Keratinocyte (primary cell): ENCODE measurements at regions not wholly inside any gene's neighbourhood (a gene's known extent, or its start where the extent isn't known, plus 50 kb on each side); places are given as distances from the start of the nearest gene placed in this dataset.

ENCODE experiments used
- DNase-seq: peaks from one replicate; pipeline ENCODE4 v3.0.0-alpha.2; 2011; ENCODE audit warnings: low read depth, missing footprints, low spot score
- FAIRE-seq: peaks from 2 replicates; lab custom pipeline; 2011; peaks lifted over from hg19 to GRCh38; lab: Jason Lieb, UNC
- H2AFZ ChIP-seq: 2 replicates; pipeline ENCODE4 v1.6.0; 2012; ENCODE audit warnings: low read length, control low read depth, inconsistent platforms; ENCODE audit not compliant: control insufficient read depth
- H3K27ac ChIP-seq: 2 replicates; pipeline ENCODE4 v1.5.1; 2011; ENCODE audit warnings: low read length; ENCODE audit not compliant: control insufficient read depth, insufficient read depth
- H3K27me3 ChIP-seq: 3 replicates; pipeline ENCODE4 v1.6.0; 2011; ENCODE audit warnings: low read length; ENCODE audit not compliant: control insufficient read depth, insufficient read depth; ENCODE audit errors: extremely low read depth
- H3K36me3 ChIP-seq, 2 experiments: 2 replicates in 1 of 2; 3 replicates in 1 of 2; pipeline ENCODE4 v1.5.1; 2011; ENCODE audit warnings: low read length in 2 of 2, mild to moderate bottlenecking in 1 of 2; ENCODE audit not compliant: control insufficient read depth in 2 of 2, insufficient read depth in 2 of 2; ENCODE audit errors: extremely low read depth in 1 of 2
- H3K4me1 ChIP-seq: 3 replicates; pipeline ENCODE4 v1.5.1; 2011; ENCODE audit warnings: low read length; ENCODE audit not compliant: control insufficient read depth, insufficient read depth; ENCODE audit errors: extremely low read depth
- H3K4me2 ChIP-seq: 3 replicates; pipeline ENCODE4 v1.6.0; 2011; ENCODE audit warnings: low read depth, low read length; ENCODE audit not compliant: control insufficient read depth, insufficient read depth; ENCODE audit errors: extremely low read depth
- H3K4me3 ChIP-seq, 3 experiments: fragments of 200-600 bp in 1 of 3; sonication (generic) in 1 of 3; 2 replicates in 2 of 3; 3 replicates in 1 of 3; pipeline ENCODE4 v1.5.1; 2011 to 2016; ENCODE audit warnings: low read length in 3 of 3, mild to moderate bottlenecking in 3 of 3, control low read depth in 2 of 3, inconsistent platforms in 1 of 3, low read depth in 1 of 3, mixed read lengths in 1 of 3, mixed run types in 1 of 3, moderate library complexity in 1 of 3; ENCODE audit not compliant: control insufficient read depth in 2 of 3, insufficient read depth in 2 of 3; ENCODE audit errors: extremely low read depth in 1 of 3
- H3K79me2 ChIP-seq: 2 replicates; pipeline ENCODE4 v1.6.0; 2012; ENCODE audit warnings: low read length; ENCODE audit not compliant: control insufficient read depth, insufficient read depth
- H3K9ac ChIP-seq: 3 replicates; pipeline ENCODE4 v1.6.0; 2011; ENCODE audit warnings: low read length; ENCODE audit not compliant: control insufficient read depth, insufficient read depth; ENCODE audit errors: extremely low read depth
- H3K9me1 ChIP-seq: 3 replicates; pipeline ENCODE4 v1.6.0; 2011; ENCODE audit warnings: low read length; ENCODE audit not compliant: control insufficient read depth, insufficient read depth; ENCODE audit errors: extremely low read depth
- H3K9me3 ChIP-seq: 2 replicates; pipeline ENCODE4 v1.5.1; 2012; ENCODE audit warnings: low read depth, low read length; ENCODE audit not compliant: control insufficient read depth
- H4K20me1 ChIP-seq: 3 replicates; pipeline ENCODE4 v1.6.0; 2011; ENCODE audit warnings: low read length; ENCODE audit not compliant: control insufficient read depth, insufficient read depth; ENCODE audit errors: extremely low read depth
- CTCF ChIP-seq, 3 experiments: IDR thresholded peaks in 1 of 3; conservative IDR thresholded peaks in 1 of 3; optimal IDR thresholded peaks in 1 of 3; 2 replicates in 2 of 3; 3 replicates in 1 of 3; pipeline versions ENCODE3 to v1.5.1; 2011; ENCODE audit warnings: low read length in 3 of 3, mild to moderate bottlenecking in 3 of 3, moderate library complexity in 2 of 3, control low read depth in 1 of 3, inconsistent platforms in 1 of 3; ENCODE audit not compliant: insufficient read depth in 2 of 3; ENCODE audit errors: extremely low read depth in 1 of 3
- EZH2 ChIP-seq: IDR thresholded peaks from one replicate; pipeline ENCODE4 v1.6.1; 2012; ENCODE audit warnings: inconsistent platforms, mild to moderate bottlenecking, low read length, moderate library complexity
- dilution Hi-C: fragments of 300-500 bp; cut with MboI; formaldehyde crosslinking; loops from one replicate; pipeline ENCODE4 v1.7.0; 2020; ENCODE audit warnings: low sequenced_read_pairs; ENCODE audit not compliant: extremely low pct_ligation_motif_present

- TF ChIP-seq EZH2 (no peak), CTCF (optimal IDR thresholded peaks at IDR 0.05 in 1 of 3, IDR thresholded peaks at IDR 0.05 in 1 of 3, conservative IDR thresholded peaks at IDR 0.05 in 1 of 3; ENCODE audit: extremely low read depth in 1 of 3, insufficient read depth in 2 of 3, low read length in 3 of 3) (no peak)
- FAIRE-seq: no peak
- H3K36me3 ChIP-seq: no peaks in the 10 kb centered on the region
- peaks cover 18% of the 10 kb centered on the region for H3K4me1 ChIP-seq
- H3K9ac ChIP-seq: no peak overlapping the region
- no peak overlapping the region for H3K27ac ChIP-seq
- H3K4me3 ChIP-seq: no peak overlapping the region
- no peaks in the 10 kb centered on the region for H3K9me1 ChIP-seq
- no peak overlapping the region for H3K4me2 ChIP-seq
- dilution Hi-C loops: no loop called here
- H2AFZ ChIP-seq: no peak overlapping the region
- no peaks in the 10 kb centered on the region for H3K27me3 ChIP-seq
- H4K20me1 ChIP-seq: no peaks in the 10 kb centered on the region
- no peak for DNase-seq
- H3K9me3 ChIP-seq: no peaks in the 10 kb centered on the region
- H3K79me2 ChIP-seq: no peaks in the 10 kb centered on the region
These were observed 138.9 kb upstream of the IRX4 start for GRCh38 chr5:2021484-2022176.

GRCh38 chr5:2020730-2021129 is 138.0 kb upstream of the IRX4 start:
- H3K9me3 ChIP-seq: no peaks in the 10 kb centered on the region
- TF ChIP-seq CTCF (optimal IDR thresholded peaks at IDR 0.05 in 1 of 3, IDR thresholded peaks at IDR 0.05 in 1 of 3, conservative IDR thresholded peaks at IDR 0.05 in 1 of 3; ENCODE audit: extremely low read depth in 1 of 3, insufficient read depth in 2 of 3, low read length in 3 of 3) (peak in 1 of 3 experiments; percentile 34), EZH2 (no peak)
- H4K20me1 ChIP-seq: no peaks in the 10 kb centered on the region
- H3K9me1 ChIP-seq: no peaks in the 10 kb centered on the region
- FAIRE-seq (no peak), DNase-seq (no peak)
- H3K79me2 ChIP-seq: no peaks in the 10 kb centered on the region
- H3K36me3 ChIP-seq: no peaks in the 10 kb centered on the region
- dilution Hi-C loops: no loop called here
- peaks cover 18% of the 10 kb centered on the region for H3K4me1 ChIP-seq
- no peaks in the 10 kb centered on the region for H3K27me3 ChIP-seq
- no peak overlapping the region for H3K9ac ChIP-seq
- H3K4me2 ChIP-seq: no peak overlapping the region
- H3K4me3 ChIP-seq: no peak overlapping the region
- no peak overlapping the region for H2AFZ ChIP-seq
- no peak overlapping the region for H3K27ac ChIP-seq
